Mesenchymal stem cell (in vitro differentiated cells and primary cell): ENCODE measurements at regions not wholly inside any gene's neighbourhood (a gene's known extent, or its start where the extent isn't known, plus 50 kb on each side); places are given as distances from the start of the nearest gene placed in this dataset.
A peak's percentile ranks its signal among the peaks of the same experiment; 100 is the strongest.

Experiments
- DNase-seq: peaks from one replicate; pipeline ENCODE4 v3.0.0-alpha.2; 2013
- H2AFZ ChIP-seq: one replicate; pipeline ENCODE4 v1.6.1; 2013; ENCODE audit warnings: low read depth, mild to moderate bottlenecking, control low read depth, inconsistent platforms, low read length, moderate library complexity
- H2AK5ac ChIP-seq: 2 replicates; pipeline ENCODE4 v1.6.1; 2013; ENCODE audit warnings: low read length, moderate library complexity, mild to moderate bottlenecking, inconsistent platforms; ENCODE audit not compliant: severe bottlenecking
- H2BK120ac ChIP-seq: one replicate; pipeline ENCODE4 v1.6.1; 2013; ENCODE audit warnings: low read depth, mild to moderate bottlenecking, inconsistent platforms, low read length, moderate library complexity
- H2BK12ac ChIP-seq, 2 experiments: one replicate each; pipeline ENCODE4 v1.6.1; 2013; ENCODE audit warnings: inconsistent platforms in 2 of 2, low read length in 2 of 2, mild to moderate bottlenecking in 2 of 2, moderate library complexity in 2 of 2, control low read depth in 1 of 2
- H2BK15ac ChIP-seq: one replicate; pipeline ENCODE4 v1.6.1; 2013; ENCODE audit warnings: mild to moderate bottlenecking, low read depth, inconsistent platforms; ENCODE audit not compliant: poor library complexity, severe bottlenecking
- H2BK5ac ChIP-seq: 2 replicates; pipeline ENCODE4 v1.6.1; 2013; ENCODE audit warnings: low read depth, mild to moderate bottlenecking, low read length, control low read depth, inconsistent platforms; ENCODE audit not compliant: poor library complexity, severe bottlenecking
- H3K14ac ChIP-seq, 2 experiments: one replicate each; pipeline ENCODE4 v1.6.1; 2013; ENCODE audit warnings: inconsistent platforms in 2 of 2, low read length in 2 of 2, control low read depth in 1 of 2, mild to moderate bottlenecking in 1 of 2, moderate library complexity in 1 of 2
- H3K18ac ChIP-seq, 2 experiments: one replicate each; pipeline ENCODE4 v1.6.1; 2013; ENCODE audit warnings: inconsistent platforms in 2 of 2, low read length in 2 of 2, control low read depth in 1 of 2, low read depth in 1 of 2, mild to moderate bottlenecking in 1 of 2
- H3K23ac ChIP-seq, 2 experiments: one replicate each; pipeline ENCODE4 v1.6.1; 2013; ENCODE audit warnings: inconsistent platforms in 2 of 2, low read length in 2 of 2, mild to moderate bottlenecking in 2 of 2, moderate library complexity in 2 of 2, control low read depth in 1 of 2
- H3K27ac ChIP-seq: 2 replicates; pipeline ENCODE4 v1.5.1; 2013; ENCODE audit warnings: mild to moderate bottlenecking, moderate library complexity, low read length, control low read depth, inconsistent platforms; ENCODE audit not compliant: poor library complexity, severe bottlenecking
- H3K27me3 ChIP-seq, 2 experiments: 2 replicates each; pipeline versions ENCODE4 v1.6.1 to v1.7.0; 2013; ENCODE audit warnings: low read length in 2 of 2, mild to moderate bottlenecking in 2 of 2, moderate library complexity in 2 of 2, control low read depth in 1 of 2, inconsistent platforms in 1 of 2; ENCODE audit not compliant: control insufficient read depth in 1 of 2, insufficient read depth in 1 of 2
- H3K36me3 ChIP-seq, 2 experiments: 2 replicates each; pipeline versions ENCODE4 v1.6.1 to v1.7.0; 2013; ENCODE audit warnings: low read length in 2 of 2, control low read depth in 1 of 2, inconsistent platforms in 1 of 2, low read depth in 1 of 2, mild to moderate bottlenecking in 1 of 2; ENCODE audit not compliant: insufficient read depth in 2 of 2, control insufficient read depth in 1 of 2
- H3K4ac ChIP-seq, 2 experiments: one replicate each; pipeline ENCODE4 v1.6.1; 2013; ENCODE audit warnings: inconsistent platforms in 2 of 2, low read length in 2 of 2, mild to moderate bottlenecking in 2 of 2, moderate library complexity in 2 of 2, control low read depth in 1 of 2, low read depth in 1 of 2
- H3K4me1 ChIP-seq: 2 replicates; pipeline ENCODE4 v1.6.1; 2013; ENCODE audit warnings: low read depth, low read length, control low read depth; ENCODE audit not compliant: control insufficient read depth, insufficient read depth
- H3K4me2 ChIP-seq: 2 replicates; pipeline ENCODE4 v1.6.1; 2013; ENCODE audit warnings: low read length, mild to moderate bottlenecking, inconsistent platforms; ENCODE audit not compliant: poor library complexity, severe bottlenecking
- H3K4me3 ChIP-seq, 2 experiments: 2 replicates each; pipeline versions ENCODE4 v1.5.1 to v1.7.0; 2013; ENCODE audit warnings: low read length in 2 of 2, mild to moderate bottlenecking in 2 of 2, control low read depth in 1 of 2, low read depth in 1 of 2; ENCODE audit not compliant: insufficient read depth in 1 of 2
- H3K79me1 ChIP-seq: replicated peaks from 2 replicates; pipeline ENCODE4 v1.6.1; 2013; ENCODE audit warnings: mild to moderate bottlenecking, control low read depth, low read length, inconsistent platforms; ENCODE audit not compliant: poor library complexity, severe bottlenecking
- H3K9ac ChIP-seq: 2 replicates; pipeline ENCODE4 v1.7.0; 2013; ENCODE audit warnings: mild to moderate bottlenecking, low read length, moderate library complexity
- H3K9me3 ChIP-seq: 2 replicates; pipeline ENCODE4 v1.7.0; 2013; ENCODE audit warnings: mild to moderate bottlenecking, low read length; ENCODE audit not compliant: control insufficient read depth
- H4K8ac ChIP-seq: one replicate; pipeline ENCODE4 v1.6.1; 2013; ENCODE audit warnings: inconsistent platforms, mild to moderate bottlenecking, low read length, moderate library complexity
- H4K91ac ChIP-seq: one replicate; pipeline ENCODE4 v1.6.1; 2013; ENCODE audit warnings: mild to moderate bottlenecking, low read length, inconsistent platforms
- WGBS: methylation state at CpG from one replicate; pipeline ENCODE4 v1.1.7; 2013; ENCODE audit warnings: mixed read lengths; 5-methylcytosine and 5-hydroxymethylcytosine counted together

- WGBS = 96% methylated on average over 6 of the region's 6 CpGs
- Histone ChIP-seq H4K8ac (no peak overlapping the region), H3K9ac (no peak overlapping the region), H3K14ac (peak overlapping the region in 1 of 2 experiments; percentile 42), H2AFZ (no peak overlapping the region), H3K79me1 (no peaks in the 10 kb centered on the region), H3K23ac (no peak overlapping the region), H2BK120ac (no peak overlapping the region), H2BK15ac (no peak overlapping the region), H3K4me2 (no peak overlapping the region), H3K27me3 (no peaks in the 10 kb centered on the region), H3K18ac (no peak overlapping the region), H3K4ac (no peak overlapping the region), H4K91ac (no peak overlapping the region), H2BK12ac (peak overlapping the region in 1 of 2 experiments; percentile 77), H3K27ac (no peak overlapping the region), H2BK5ac (no peak overlapping the region), H2AK5ac (no peak overlapping the region), H3K36me3 (no peaks in the 10 kb centered on the region), H3K4me3 (no peak overlapping the region), H3K9me3 (no peaks in the 10 kb centered on the region), H3K4me1 (peaks cover 1% of the 10 kb centered on the region)
- DNase-seq = no peak
These were observed 86.5 kb upstream of the KLF6 start for GRCh38 chr10:3871424-3871996.

DNA sequence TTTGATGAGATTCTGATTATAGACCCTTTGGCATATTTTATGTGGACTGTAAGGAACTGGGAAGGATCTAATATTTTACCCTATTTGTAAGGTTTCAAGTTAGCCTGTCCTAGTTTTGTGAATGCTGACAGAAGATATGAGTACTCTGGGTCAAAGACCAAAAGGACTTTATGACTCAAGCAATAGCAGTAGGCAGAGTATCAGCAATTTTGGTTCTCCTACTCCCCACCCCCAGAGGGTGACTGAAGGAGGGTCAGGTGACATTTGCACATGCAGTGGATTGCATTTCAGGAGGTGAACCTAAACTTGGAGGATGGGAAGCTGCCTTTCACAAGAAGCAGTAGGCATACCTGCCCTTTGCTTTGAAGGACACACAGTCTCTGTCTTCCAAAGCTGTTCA, 84.0 kb upstream of the KLF6 start:
- Histone ChIP-seq H3K36me3 (no peaks in the 10 kb centered on the region), H3K23ac (no peak overlapping the region), H3K18ac (no peak overlapping the region), H3K14ac (no peak overlapping the region), H3K4me2 (no peak overlapping the region), H2BK15ac (no peak overlapping the region), H4K91ac (no peak overlapping the region), H2AK5ac (no peak overlapping the region), H3K9me3 (no peaks in the 10 kb centered on the region), H2AFZ (no peak overlapping the region), H4K8ac (no peak overlapping the region), H2BK12ac (peak overlapping the region; percentile 3 to 53), H3K4me3 (no peak overlapping the region), H3K9ac (no peak overlapping the region), H3K79me1 (no peaks in the 10 kb centered on the region), H2BK5ac (no peak overlapping the region), H3K4ac (no peak overlapping the region), H3K27me3 (no peaks in the 10 kb centered on the region), H2BK120ac (no peak overlapping the region), H3K4me1 (no peaks in the 10 kb centered on the region), H3K27ac (no peak overlapping the region)
- DNase-seq = no peak

DNA sequence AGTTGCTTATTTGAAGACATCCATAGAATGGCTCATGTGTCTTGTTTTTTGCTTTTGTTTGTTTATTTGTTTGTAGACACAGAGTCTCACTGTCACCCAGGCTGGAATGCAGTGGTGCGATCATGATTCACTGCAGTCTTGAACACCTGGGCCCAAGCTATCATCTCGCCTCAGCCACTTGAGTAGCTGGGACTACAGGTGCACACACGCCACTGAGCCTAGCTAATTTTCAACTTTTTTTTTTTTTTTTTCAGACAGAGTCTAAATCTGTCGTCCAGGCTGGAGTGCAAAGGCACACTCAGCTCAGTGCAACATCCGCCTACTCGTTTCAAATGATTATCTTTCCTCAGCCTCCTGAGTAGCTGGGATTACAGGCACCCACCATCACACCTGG, 83.3 kb upstream of the KLF6 start:
- Histone ChIP-seq H3K9me3 (no peaks in the 10 kb centered on the region), H3K4me1 (no peaks in the 10 kb centered on the region), H3K79me1 (no peaks in the 10 kb centered on the region), H2AFZ (no peak overlapping the region), H3K18ac (no peak overlapping the region), H2BK120ac (no peak overlapping the region), H3K23ac (no peak overlapping the region), H3K9ac (no peak overlapping the region), H3K14ac (no peak overlapping the region), H3K4me2 (no peak overlapping the region), H2BK15ac (no peak overlapping the region), H3K27ac (no peak overlapping the region), H4K91ac (no peak overlapping the region), H2AK5ac (no peak overlapping the region), H2BK12ac (no peak overlapping the region), H3K4me3 (no peak overlapping the region), H2BK5ac (no peak overlapping the region), H3K36me3 (no peaks in the 10 kb centered on the region), H4K8ac (no peak overlapping the region), H3K4ac (no peak overlapping the region), H3K27me3 (no peaks in the 10 kb centered on the region)
- WGBS = over 99% methylated on average over 6 of the region's 6 CpGs
- no peak for DNase-seq

DNA sequence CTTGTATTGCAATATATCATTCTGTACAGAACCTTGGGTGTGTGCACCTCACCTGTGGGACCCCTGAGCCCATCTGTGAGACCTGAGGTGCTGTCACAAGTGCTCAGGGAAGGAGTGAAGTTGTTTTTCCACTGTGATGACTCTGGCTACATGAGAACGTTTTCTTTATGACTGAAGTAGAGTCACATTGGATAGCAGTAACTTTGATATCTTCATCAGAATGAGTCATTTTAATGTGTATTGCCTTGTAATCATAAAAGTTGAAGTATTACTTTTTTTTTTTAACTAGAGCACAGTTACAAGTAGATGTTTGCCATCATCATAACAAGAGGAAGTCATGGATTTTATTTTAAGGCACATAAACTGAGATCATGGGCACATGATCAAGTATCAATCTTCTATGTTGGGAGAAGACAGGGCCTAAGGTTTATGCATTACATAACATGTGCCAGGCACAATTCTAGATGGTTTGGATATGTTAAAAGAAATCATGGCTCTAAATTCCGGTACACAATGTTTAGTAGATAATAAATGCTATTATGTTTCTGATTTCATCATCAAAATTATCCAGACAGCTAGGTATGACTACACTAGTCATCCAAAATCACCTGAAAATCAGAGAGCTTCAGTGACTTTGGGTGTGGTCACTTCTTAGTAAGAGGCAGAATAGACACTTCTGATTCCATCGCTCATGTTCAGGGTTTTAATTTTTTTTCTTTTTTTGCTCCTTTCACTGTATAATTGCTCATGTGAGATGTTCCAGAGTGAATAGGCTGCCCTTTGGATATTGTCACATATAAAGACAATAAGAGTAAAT, 82.7 kb upstream of the KLF6 start:
- Histone ChIP-seq H3K4me3 (no peak overlapping the region), H3K18ac (no peak overlapping the region), H4K8ac (no peak overlapping the region), H3K9me3 (no peaks in the 10 kb centered on the region), H2AK5ac (no peak overlapping the region), H3K4ac (no peak overlapping the region), H3K4me1 (no peaks in the 10 kb centered on the region), H3K4me2 (no peak overlapping the region), H3K23ac (no peak overlapping the region), H3K79me1 (no peaks in the 10 kb centered on the region), H2BK120ac (no peak overlapping the region), H3K27ac (no peak overlapping the region), H4K91ac (no peak overlapping the region), H2AFZ (no peak overlapping the region), H3K36me3 (no peaks in the 10 kb centered on the region), H2BK5ac (no peak overlapping the region), H2BK12ac (no peak overlapping the region), H3K27me3 (no peaks in the 10 kb centered on the region), H3K9ac (no peak overlapping the region), H3K14ac (no peak overlapping the region), H2BK15ac (no peak overlapping the region)
- 67% methylated on average over 1 of the region's 3 CpGs for WGBS
- DNase-seq = no peak
